ENCODE measurements at regions not wholly inside any gene's neighbourhood (a gene's known extent, or its start where the extent isn't known, plus 50 kb on each side); places are given as distances from the start of the nearest gene placed in this dataset.

DNA sequence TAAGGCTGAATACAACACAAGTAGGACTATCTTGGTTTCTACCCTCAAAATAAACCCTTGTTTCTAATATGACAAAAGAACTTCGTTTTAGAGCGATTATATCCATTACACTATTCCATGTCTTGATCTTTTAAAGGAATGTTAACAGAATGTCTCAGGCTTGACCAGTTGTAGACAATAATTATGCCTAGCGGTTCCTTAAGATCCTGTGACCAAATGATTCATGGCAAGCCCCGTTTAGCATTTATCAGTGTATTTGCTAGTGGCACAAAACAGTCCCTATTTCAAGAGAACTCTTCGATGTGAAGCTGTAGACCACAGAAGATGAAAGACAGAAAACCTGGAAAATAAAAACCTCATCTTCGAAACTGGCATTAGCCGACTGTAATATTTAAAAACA is 200.9 kb upstream of the SOX9 start:
- H3K27me3 ChIP-seq (replicated peaks; ENCODE audit: control insufficient read depth, insufficient read depth, low read length), result no peaks in the 10 kb centered on the region
- TF ChIP-seq, protein P1, sequence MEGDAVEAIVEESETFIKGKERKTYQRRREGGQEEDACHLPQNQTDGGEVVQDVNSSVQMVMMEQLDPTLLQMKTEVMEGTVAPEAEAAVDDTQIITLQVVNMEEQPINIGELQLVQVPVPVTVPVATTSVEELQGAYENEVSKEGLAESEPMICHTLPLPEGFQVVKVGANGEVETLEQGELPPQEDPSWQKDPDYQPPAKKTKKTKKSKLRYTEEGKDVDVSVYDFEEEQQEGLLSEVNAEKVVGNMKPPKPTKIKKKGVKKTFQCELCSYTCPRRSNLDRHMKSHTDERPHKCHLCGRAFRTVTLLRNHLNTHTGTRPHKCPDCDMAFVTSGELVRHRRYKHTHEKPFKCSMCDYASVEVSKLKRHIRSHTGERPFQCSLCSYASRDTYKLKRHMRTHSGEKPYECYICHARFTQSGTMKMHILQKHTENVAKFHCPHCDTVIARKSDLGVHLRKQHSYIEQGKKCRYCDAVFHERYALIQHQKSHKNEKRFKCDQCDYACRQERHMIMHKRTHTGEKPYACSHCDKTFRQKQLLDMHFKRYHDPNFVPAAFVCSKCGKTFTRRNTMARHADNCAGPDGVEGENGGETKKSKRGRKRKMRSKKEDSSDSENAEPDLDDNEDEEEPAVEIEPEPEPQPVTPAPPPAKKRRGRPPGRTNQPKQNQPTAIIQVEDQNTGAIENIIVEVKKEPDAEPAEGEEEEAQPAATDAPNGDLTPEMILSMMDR (IDR thresholded peaks at IDR 0.05; ENCODE audit: insufficient read depth, low read length, poor library complexity, severe bottlenecking), result no peak
- DNase-seq (ENCODE audit: extremely low read depth, insufficient read length), result no peak
- no peak overlapping the region for H3K4me3 ChIP-seq (replicated peaks; ENCODE audit: low read depth, low read length)
- H3K36me3 ChIP-seq (ENCODE audit: control insufficient read depth, insufficient read depth, low read length), result no peaks in the 10 kb centered on the region

GRCh38 chr17:71921796-71922195 is 199.0 kb upstream of the SOX9 start:
- Histone ChIP-seq H3K4me3 (replicated peaks; ENCODE audit: low read depth, low read length) (no peak overlapping the region), H3K36me3 (ENCODE audit: control insufficient read depth, insufficient read depth, low read length) (no peaks in the 10 kb centered on the region), H3K27me3 (replicated peaks; ENCODE audit: control insufficient read depth, insufficient read depth, low read length) (no peaks in the 10 kb centered on the region)
- no peak for DNase-seq (ENCODE audit: extremely low read depth, insufficient read length)
- TF ChIP-seq, protein P1 (IDR thresholded peaks at IDR 0.05; ENCODE audit: insufficient read depth, low read length, poor library complexity, severe bottlenecking), result no peak

- no peak for DNase-seq (ENCODE audit: extremely low read depth, insufficient read length)
- TF ChIP-seq, protein P1 (IDR thresholded peaks at IDR 0.05; ENCODE audit: insufficient read depth, low read length, poor library complexity, severe bottlenecking), result no peak
- Histone ChIP-seq H3K4me3 (replicated peaks; ENCODE audit: low read depth, low read length) (no peak overlapping the region), H3K36me3 (ENCODE audit: control insufficient read depth, insufficient read depth, low read length) (no peaks in the 10 kb centered on the region), H3K27me3 (replicated peaks; ENCODE audit: control insufficient read depth, insufficient read depth, low read length) (no peaks in the 10 kb centered on the region)
Measured at GRCh38 chr17:71922439-71922838, 198.4 kb upstream of the SOX9 start.

- DNase-seq (ENCODE audit: extremely low read depth, insufficient read length), result no peak
- no peaks in the 10 kb centered on the region for H3K36me3 ChIP-seq (ENCODE audit: control insufficient read depth, insufficient read depth, low read length)
- TF ChIP-seq, protein P1 (IDR thresholded peaks at IDR 0.05; ENCODE audit: insufficient read depth, low read length, poor library complexity, severe bottlenecking), result no peak
- no peaks in the 10 kb centered on the region for H3K27me3 ChIP-seq (replicated peaks; ENCODE audit: control insufficient read depth, insufficient read depth, low read length)
- H3K4me3 ChIP-seq (replicated peaks; ENCODE audit: low read depth, low read length), result no peak overlapping the region
Measured at GRCh38 chr17:71926746-71927398, 193.9 kb upstream of the SOX9 start.

DNA sequence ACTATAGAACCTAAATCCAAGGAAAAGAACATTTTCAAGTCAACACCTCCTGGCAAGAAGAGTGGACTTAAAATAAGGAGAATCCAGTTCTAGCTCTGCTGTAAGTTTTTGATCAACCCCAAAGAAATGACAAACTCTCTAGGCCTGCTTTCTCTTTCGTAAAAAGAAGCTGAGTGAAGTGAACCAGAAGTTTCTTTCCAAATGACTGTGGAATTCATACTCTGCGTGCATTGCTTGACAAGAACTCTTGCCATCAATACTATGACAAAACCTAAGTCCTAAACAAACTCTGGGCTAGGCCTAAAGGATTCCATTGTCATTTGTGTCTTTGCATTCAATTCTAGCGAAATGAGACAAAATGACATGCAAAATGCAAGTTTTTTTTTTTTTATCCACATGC is 187.5 kb upstream of the SOX9 start:
- no peak overlapping the region for H3K4me3 ChIP-seq (replicated peaks; ENCODE audit: low read depth, low read length)
- no peaks in the 10 kb centered on the region for H3K27me3 ChIP-seq (replicated peaks; ENCODE audit: control insufficient read depth, insufficient read depth, low read length)
- H3K36me3 ChIP-seq (ENCODE audit: control insufficient read depth, insufficient read depth, low read length), result no peaks in the 10 kb centered on the region
- TF ChIP-seq, protein P1 (IDR thresholded peaks at IDR 0.05; ENCODE audit: insufficient read depth, low read length, poor library complexity, severe bottlenecking), result no peak
- no peak for DNase-seq (ENCODE audit: extremely low read depth, insufficient read length)

GRCh38 chr17:71934520-71934919 is 186.3 kb upstream of the SOX9 start:
- no peak for DNase-seq (ENCODE audit: extremely low read depth, insufficient read length)
- TF ChIP-seq, protein P1 (IDR thresholded peaks at IDR 0.05; ENCODE audit: insufficient read depth, low read length, poor library complexity, severe bottlenecking), result no peak
- Histone ChIP-seq H3K27me3 (replicated peaks; ENCODE audit: control insufficient read depth, insufficient read depth, low read length) (no peaks in the 10 kb centered on the region), H3K4me3 (replicated peaks; ENCODE audit: low read depth, low read length) (no peak overlapping the region), H3K36me3 (ENCODE audit: control insufficient read depth, insufficient read depth, low read length) (no peaks in the 10 kb centered on the region)

All from GM06990 (cell line).